ENCODE measurements at regions not wholly inside any gene's neighbourhood (a gene's known extent, or its start where the extent isn't known, plus 50 kb on each side); places are given as distances from the start of the nearest gene placed in this dataset.

GRCh38 chr3:161823910-161824309 is 327.3 kb downstream of the OTOL1 start:
- H3K4me3 Mint-ChIP-seq: no peak overlapping the region
- no peaks in the 10 kb centered on the region for H3K36me3 Mint-ChIP-seq (ENCODE audit: low read depth)
- H3K27me3 Mint-ChIP-seq (ENCODE audit: low read depth): no peaks in the 10 kb centered on the region
- no peak for TF ChIP-seq CTCF (conservative IDR thresholded peaks at IDR 0.05)
- DNase-seq (ENCODE audit: low read depth, low spot score): no peak
- no peaks in the 10 kb centered on the region for H3K4me1 Mint-ChIP-seq
- H3K27ac Mint-ChIP-seq (ENCODE audit: unreplicated experiment): no peak overlapping the region
- H3K9me3 Mint-ChIP-seq: peaks cover 4% of the 10 kb centered on the region

- DNase-seq (ENCODE audit: low read depth, low spot score): no peak
- no peak overlapping the region for H3K4me3 Mint-ChIP-seq
- H3K9me3 Mint-ChIP-seq: peaks cover 8% of the 10 kb centered on the region
- TF ChIP-seq CTCF (conservative IDR thresholded peaks at IDR 0.05): no peak
- no peak overlapping the region for H3K27ac Mint-ChIP-seq (ENCODE audit: unreplicated experiment)
- H3K36me3 Mint-ChIP-seq (ENCODE audit: low read depth): no peaks in the 10 kb centered on the region
- H3K4me1 Mint-ChIP-seq: no peaks in the 10 kb centered on the region
- H3K27me3 Mint-ChIP-seq (ENCODE audit: low read depth): no peaks in the 10 kb centered on the region
These were observed 341.4 kb downstream of the OTOL1 start for GRCh38 chr3:161838021-161838420.

GRCh38 chr3:161848376-161848775 is 351.8 kb downstream of the OTOL1 start:
- peaks cover 6% of the 10 kb centered on the region for H3K9me3 Mint-ChIP-seq
- no peaks in the 10 kb centered on the region for H3K36me3 Mint-ChIP-seq (ENCODE audit: low read depth)
- no peak for TF ChIP-seq CTCF (conservative IDR thresholded peaks at IDR 0.05)
- H3K4me1 Mint-ChIP-seq: no peaks in the 10 kb centered on the region
- no peak overlapping the region for H3K4me3 Mint-ChIP-seq
- no peak for DNase-seq (ENCODE audit: low read depth, low spot score)
- no peaks in the 10 kb centered on the region for H3K27me3 Mint-ChIP-seq (ENCODE audit: low read depth)
- H3K27ac Mint-ChIP-seq (ENCODE audit: unreplicated experiment): no peak overlapping the region

GRCh38 chr3:161851941-161852566 is 355.4 kb downstream of the OTOL1 start:
- H3K4me3 Mint-ChIP-seq: no peak overlapping the region
- DNase-seq (ENCODE audit: low read depth, low spot score): peak; percentile 56
- no peaks in the 10 kb centered on the region for H3K27me3 Mint-ChIP-seq (ENCODE audit: low read depth)
- H3K36me3 Mint-ChIP-seq (ENCODE audit: low read depth): no peaks in the 10 kb centered on the region
- H3K9me3 Mint-ChIP-seq: no peaks in the 10 kb centered on the region
- H3K27ac Mint-ChIP-seq (ENCODE audit: unreplicated experiment): no peak overlapping the region
- peak; percentile 82 for TF ChIP-seq CTCF (conservative IDR thresholded peaks at IDR 0.05)
- no peaks in the 10 kb centered on the region for H3K4me1 Mint-ChIP-seq

GRCh38 chr3:161852744-161853143 is 356.1 kb downstream of the OTOL1 start:
- no peaks in the 10 kb centered on the region for H3K36me3 Mint-ChIP-seq (ENCODE audit: low read depth)
- H3K27me3 Mint-ChIP-seq (ENCODE audit: low read depth): no peaks in the 10 kb centered on the region
- TF ChIP-seq CTCF (conservative IDR thresholded peaks at IDR 0.05): no peak
- H3K4me1 Mint-ChIP-seq: no peaks in the 10 kb centered on the region
- DNase-seq (ENCODE audit: low read depth, low spot score): no peak
- no peak overlapping the region for H3K27ac Mint-ChIP-seq (ENCODE audit: unreplicated experiment)
- no peaks in the 10 kb centered on the region for H3K9me3 Mint-ChIP-seq
- no peak overlapping the region for H3K4me3 Mint-ChIP-seq

Measured in neural crest cell (in vitro differentiated cells).